HEK293T (cell line): ENCODE measurements at regions not wholly inside any gene's neighbourhood (a gene's known extent, or its start where the extent isn't known, plus 50 kb on each side); places are given as distances from the start of the nearest gene placed in this dataset.

Experiments
- CTCF ChIA-PET: fragments of 350-600 bp; formaldehyde crosslinking; extraction: SDS; loops from one replicate; lab custom pipeline; 2021; ENCODE audit warnings: antibody characterized with exemption, inconsistent platforms; lab: Yijun Ruan, JAX
- POLR2A ChIA-PET: fragments of 350-600 bp; formaldehyde crosslinking; extraction: SDS; loops from one replicate; lab custom pipeline; 2020; ENCODE audit warnings: antibody characterized with exemption, inconsistent platforms; lab: Yijun Ruan, JAX
- DNase-seq: peaks from one replicate; pipeline ENCODE4 v3.0.0; 2012; ENCODE audit warnings: mixed read lengths; ENCODE audit errors: extremely low spot score
- ARNT ChIP-seq: fragments of 450-650 bp; IDR thresholded peaks from 2 replicates; pipeline ENCODE4 v1.6.1; 2017; ENCODE audit warnings: mild to moderate bottlenecking
- BHLHE40 ChIP-seq: fragments of 450-650 bp; IDR thresholded peaks from 2 replicates; pipeline ENCODE4 v1.6.1; 2016; ENCODE audit warnings: mild to moderate bottlenecking, moderate library complexity, borderline replicate concordance
- CTBP1 ChIP-seq: fragments of 450-650 bp; IDR thresholded peaks from 2 replicates; pipeline ENCODE4 v1.6.1; 2016; ENCODE audit warnings: borderline replicate concordance
- ELF4 ChIP-seq: fragments of 450-650 bp; IDR thresholded peaks from 2 replicates; pipeline ENCODE4 v1.6.1; 2017; ENCODE audit warnings: antibody characterized with exemption
- FOXA1 ChIP-seq: fragments of 450-650 bp; IDR thresholded peaks from 2 replicates; pipeline ENCODE4 v1.6.1; 2016; ENCODE audit warnings: mild to moderate bottlenecking
- FOXK2 ChIP-seq: fragments of 450-650 bp; IDR thresholded peaks from 2 replicates; pipeline ENCODE4 v1.6.1; 2016; ENCODE audit warnings: mild to moderate bottlenecking
- FOXM1 ChIP-seq: fragments of 450-650 bp; IDR thresholded peaks from 2 replicates; pipeline ENCODE4 v1.6.1; 2017; ENCODE audit warnings: mild to moderate bottlenecking, borderline replicate concordance
- HDGF ChIP-seq: fragments of 450-650 bp; IDR thresholded peaks from 2 replicates; pipeline ENCODE4 v1.6.1; 2017; ENCODE audit warnings: antibody characterized with exemption, borderline replicate concordance
- L3MBTL2 ChIP-seq: fragments of 450-650 bp; conservative IDR thresholded peaks from 2 replicates; pipeline ENCODE4 v1.6.1; 2016; ENCODE audit warnings: mild to moderate bottlenecking
- LEF1 ChIP-seq: fragments of 450-650 bp; IDR thresholded peaks from 2 replicates; pipeline ENCODE4 v1.6.1; 2017; ENCODE audit warnings: mild to moderate bottlenecking, borderline replicate concordance
- NFRKB ChIP-seq: fragments of 450-650 bp; IDR thresholded peaks from 2 replicates; pipeline ENCODE4 v1.6.1; 2016; ENCODE audit warnings: mild to moderate bottlenecking, moderate library complexity
- PKNOX1 ChIP-seq: fragments of 450-650 bp; IDR thresholded peaks from 2 replicates; pipeline ENCODE4 v1.6.1; 2016
- SP1 ChIP-seq: fragments of 450-650 bp; IDR thresholded peaks from 2 replicates; pipeline ENCODE4 v1.6.1; 2017
- SUZ12 ChIP-seq: fragments of 450-650 bp; IDR thresholded peaks from 2 replicates; pipeline ENCODE4 v1.6.1; 2016; ENCODE audit warnings: mild to moderate bottlenecking
- TARDBP ChIP-seq: fragments of 450-650 bp; IDR thresholded peaks from 2 replicates; pipeline ENCODE4 v1.6.1; 2016
- ZNF384 ChIP-seq: fragments of 450-650 bp; IDR thresholded peaks from 2 replicates; pipeline ENCODE4 v1.6.1; 2016

- no peak for DNase-seq
- CTCF ChIA-PET = no interaction called here
- POLR2A ChIA-PET = no interaction called here
- TF ChIP-seq SUZ12 = no peak
- no peak for TF ChIP-seq ELF4
- no peak for TF ChIP-seq SP1
- TF ChIP-seq FOXM1 = no peak
- no peak for TF ChIP-seq ARNT
- no peak for TF ChIP-seq FOXK2
- no peak for TF ChIP-seq BHLHE40
- no peak for TF ChIP-seq PKNOX1
These were observed 227.7 kb upstream of the TOPAZ1 start for GRCh38 chr3:44013967-44014366.

GRCh38 chr3:44015170-44015569 lies 226.5 kb upstream of the TOPAZ1 start:
- DNase-seq = no peak
- CTCF ChIA-PET = no interaction called here
- POLR2A ChIA-PET = no interaction called here
- TF ChIP-seq TARDBP (no peak), FOXA1 (no peak), ARNT (no peak), PKNOX1 (no peak), FOXK2 (no peak), SUZ12 (no peak), SP1 (no peak), NFRKB (no peak), FOXM1 (no peak), ZNF384 (no peak), HDGF (no peak), LEF1 (no peak), L3MBTL2 (no peak)

- CTCF ChIA-PET = no interaction called here
- TF ChIP-seq ZNF384 (no peak), PKNOX1 (no peak), HDGF (no peak), LEF1 (no peak), NFRKB (no peak), FOXK2 (no peak), FOXA1 (no peak)
- POLR2A ChIA-PET = no interaction called here
- no peak for DNase-seq
These were observed 224.9 kb upstream of the TOPAZ1 start for GRCh38 chr3:44016818-44017217.

GRCh38 chr3:44018926-44019325 lies 222.8 kb upstream of the TOPAZ1 start:
- ChIA-PET CTCF (no interaction called here), POLR2A (no interaction called here)
- TF ChIP-seq BHLHE40 (no peak), ELF4 (no peak), ZNF384 (no peak), SUZ12 (no peak), NFRKB (no peak), TARDBP (no peak), FOXM1 (no peak), HDGF (no peak), FOXK2 (no peak), SP1 (no peak), L3MBTL2 (no peak), FOXA1 (no peak), ARNT (no peak), CTBP1 (no peak)
- no peak for DNase-seq

GRCh38 chr3:44019736-44020135 lies 221.9 kb upstream of the TOPAZ1 start:
- ChIA-PET CTCF (no interaction called here), POLR2A (interaction anchor here (0.6 kb wide), 1 partner anchor 13 kb away, joined by 4 read pairs; no protein-coding TSS in a partner anchor)
- no peak for TF ChIP-seq ZNF384
- no peak for DNase-seq

- TF ChIP-seq NFRKB = no peak
- no peak for TF ChIP-seq PKNOX1
- no peak for TF ChIP-seq TARDBP
- no peak for TF ChIP-seq SUZ12
- TF ChIP-seq ARNT = no peak
- TF ChIP-seq CTBP1 = no peak
- TF ChIP-seq ZNF384 = no peak
- no peak for TF ChIP-seq BHLHE40
- TF ChIP-seq FOXM1 = no peak
- no peak for TF ChIP-seq L3MBTL2
- TF ChIP-seq SP1 = no peak
- TF ChIP-seq ELF4 = no peak
- no peak for TF ChIP-seq FOXK2
- TF ChIP-seq LEF1 = no peak
- no peak for TF ChIP-seq FOXA1
- DNase-seq = no peak
- POLR2A ChIA-PET = no interaction called here
- CTCF ChIA-PET = no interaction called here
These were observed 221.5 kb upstream of the TOPAZ1 start for GRCh38 chr3:44020143-44020542.
